SH-SY5Y (cell line): ENCODE measurements at regions not wholly inside any gene's neighbourhood (a gene's known extent, or its start where the extent isn't known, plus 50 kb on each side); places are given as distances from the start of the nearest gene placed in this dataset.

Experiments
- GATA2 ChIP-seq: IDR thresholded peaks from 2 replicates; pipeline ENCODE4 v1.6.1; 2011; ENCODE audit warnings: mild to moderate bottlenecking, low read depth, low read length
- GATA3 ChIP-seq: IDR thresholded peaks from 2 replicates; pipeline ENCODE4 v1.6.1; 2011; ENCODE audit warnings: low read depth, mild to moderate bottlenecking, low read length, moderate library complexity

DNA sequence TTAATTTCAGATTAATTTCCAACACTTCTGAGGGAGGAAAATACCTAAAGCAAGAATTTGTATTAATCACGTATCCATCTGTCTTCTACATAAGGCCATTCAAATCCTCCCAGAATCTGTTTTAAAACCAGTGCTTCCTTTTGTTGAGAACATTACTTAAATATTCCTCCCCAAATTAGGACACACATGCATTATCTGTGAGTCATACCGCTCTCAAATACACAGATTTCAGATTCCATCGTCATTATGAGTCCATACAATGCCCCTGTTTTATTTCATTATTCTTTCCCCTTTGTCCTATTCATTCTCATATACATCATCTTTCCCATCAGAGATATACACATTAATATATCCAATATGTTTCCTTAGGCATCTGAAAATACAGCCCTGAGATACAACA is 57.3 kb upstream of the PRSS12 start:
- no peak for TF ChIP-seq GATA3
- no peak for TF ChIP-seq GATA2

DNA sequence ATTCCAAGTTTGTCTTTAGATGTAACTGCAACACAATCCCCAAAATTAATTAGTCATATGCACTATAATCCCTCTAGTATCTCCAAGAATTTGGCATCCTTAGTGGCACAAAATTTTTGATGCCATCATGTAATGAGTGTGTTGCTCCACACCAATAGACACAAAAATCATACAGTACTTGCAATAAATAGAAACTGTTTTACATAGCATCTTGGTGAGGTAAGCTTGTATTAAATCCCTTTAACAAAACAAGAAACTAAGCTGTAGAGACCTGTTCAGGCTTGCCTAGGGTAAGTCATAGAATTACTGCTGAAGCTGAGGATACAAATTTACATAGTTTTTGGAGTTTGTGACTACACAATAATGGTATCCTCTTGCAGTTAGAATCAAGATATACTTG is 64.5 kb upstream of the PRSS12 start:
- no peak for TF ChIP-seq GATA3

DNA sequence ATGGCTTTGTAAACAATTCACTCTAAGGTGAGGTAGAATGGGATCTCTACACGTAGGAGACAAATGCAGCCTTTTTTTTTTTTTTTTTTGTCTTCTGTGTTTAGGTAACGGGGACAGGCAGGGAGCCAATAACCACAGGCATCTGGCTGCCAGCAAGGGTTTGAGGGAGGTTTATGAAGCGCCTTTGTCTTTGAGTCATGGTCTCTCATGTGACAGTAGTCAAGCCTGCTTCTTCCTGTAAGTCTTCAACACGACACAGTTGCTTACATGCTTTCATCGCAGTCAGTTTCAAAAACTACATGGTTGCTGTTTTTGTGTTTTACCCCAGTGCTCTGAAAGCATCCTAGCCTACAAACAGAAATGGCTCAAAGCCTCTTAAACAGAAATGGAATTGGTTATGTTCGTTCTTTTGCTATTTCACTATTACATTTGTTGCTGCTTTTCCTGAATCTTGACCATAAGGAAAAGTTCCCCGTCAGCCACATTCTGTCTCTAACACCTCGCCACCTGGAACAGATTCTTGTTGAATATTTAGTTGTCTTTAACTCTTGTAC is 127.8 kb upstream of the METTL14 start:
- TF ChIP-seq GATA3 (no peak), GATA2 (no peak)

DNA sequence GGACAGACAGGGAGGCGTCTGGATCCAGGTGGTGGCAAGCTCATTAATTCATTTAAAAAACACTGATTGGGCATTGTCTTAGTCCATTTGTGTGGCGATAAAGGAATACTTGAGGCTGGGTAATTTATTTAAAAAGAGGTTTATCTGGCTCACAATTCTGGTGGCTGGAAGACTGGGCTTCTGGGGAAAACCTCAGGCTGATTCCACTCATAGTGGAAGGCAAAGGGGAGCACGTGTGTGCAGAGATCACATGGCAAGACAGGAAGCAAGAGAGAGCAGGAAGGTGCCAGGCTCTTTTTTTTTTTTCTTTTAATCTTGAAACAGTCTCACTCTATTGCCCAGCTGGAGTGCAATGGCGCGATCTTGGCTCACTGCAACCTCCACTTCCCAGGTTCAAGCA is 100.2 kb upstream of the METTL14 start:
- TF ChIP-seq GATA3 (no peak), GATA2 (no peak)

- no peak for TF ChIP-seq GATA2
- TF ChIP-seq GATA3 = no peak
These were observed 98.8 kb upstream of the METTL14 start for GRCh38 chr4:118586357-118586790.

DNA sequence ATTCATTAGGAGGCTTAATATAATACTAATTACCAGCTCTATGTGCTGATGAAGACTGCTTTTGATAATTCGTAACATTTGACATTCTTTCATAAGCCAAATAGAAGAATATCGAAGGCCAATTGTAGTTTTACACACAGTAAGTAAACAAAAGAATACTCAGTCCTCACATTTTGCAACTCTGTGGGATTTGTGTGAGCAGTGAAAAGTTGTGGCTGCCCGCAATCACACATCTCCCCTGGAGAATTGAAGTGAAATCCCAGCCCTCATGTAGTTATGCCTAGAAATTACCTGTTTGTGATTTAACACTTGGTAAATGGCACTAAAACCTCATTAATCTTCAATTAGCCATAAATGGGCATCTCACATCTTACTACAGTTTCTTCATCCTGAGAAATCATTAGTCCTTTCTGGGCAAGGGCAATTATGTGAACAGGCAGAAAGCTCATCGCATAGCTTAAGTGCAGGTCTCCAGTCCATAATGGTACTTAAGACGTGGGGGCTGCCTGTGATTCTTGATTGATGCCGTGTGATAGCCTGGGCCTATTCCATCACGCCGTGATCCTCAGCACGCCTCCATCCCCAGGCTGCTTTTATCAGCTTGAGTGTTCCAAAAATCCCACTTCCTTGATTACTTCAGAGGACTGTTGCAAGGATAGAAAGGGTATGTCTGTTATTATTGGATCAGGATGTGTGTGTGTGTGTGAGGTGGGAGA is 97.9 kb upstream of the METTL14 start:
- TF ChIP-seq GATA2 (no peak), GATA3 (no peak)

- TF ChIP-seq GATA2 = no peak
- TF ChIP-seq GATA3 = no peak
These were observed 97.2 kb upstream of the METTL14 start for GRCh38 chr4:118587946-118588345.

DNA sequence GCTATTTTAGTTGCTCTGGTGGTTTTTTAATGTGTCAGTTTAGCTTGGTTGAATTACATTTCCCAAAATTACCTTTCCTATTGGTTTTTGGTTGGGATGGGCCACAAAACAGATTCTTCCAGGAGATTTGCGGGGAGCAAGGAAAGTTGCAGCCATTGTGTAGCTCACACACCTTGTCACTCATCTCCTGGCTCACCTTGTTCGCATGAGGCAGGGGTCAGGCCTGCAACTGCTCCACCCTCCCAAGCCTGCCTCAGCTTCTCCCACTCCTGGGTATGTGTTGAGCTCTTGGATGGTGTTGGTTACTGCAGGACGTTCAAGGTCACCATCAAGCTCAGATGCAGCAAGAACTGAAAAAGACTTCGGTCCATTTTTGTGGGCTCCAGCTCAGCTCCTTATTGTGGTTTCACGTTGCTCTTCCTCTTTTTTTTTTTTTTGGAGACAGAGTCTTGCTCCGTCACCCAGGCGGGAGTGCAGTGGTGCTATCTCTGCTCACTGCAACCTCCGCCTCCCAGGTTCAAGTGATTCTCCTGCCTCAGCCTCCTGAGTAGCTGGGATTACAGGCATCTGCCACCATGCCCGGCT is 95.6 kb upstream of the METTL14 start:
- no peak for TF ChIP-seq GATA2

DNA sequence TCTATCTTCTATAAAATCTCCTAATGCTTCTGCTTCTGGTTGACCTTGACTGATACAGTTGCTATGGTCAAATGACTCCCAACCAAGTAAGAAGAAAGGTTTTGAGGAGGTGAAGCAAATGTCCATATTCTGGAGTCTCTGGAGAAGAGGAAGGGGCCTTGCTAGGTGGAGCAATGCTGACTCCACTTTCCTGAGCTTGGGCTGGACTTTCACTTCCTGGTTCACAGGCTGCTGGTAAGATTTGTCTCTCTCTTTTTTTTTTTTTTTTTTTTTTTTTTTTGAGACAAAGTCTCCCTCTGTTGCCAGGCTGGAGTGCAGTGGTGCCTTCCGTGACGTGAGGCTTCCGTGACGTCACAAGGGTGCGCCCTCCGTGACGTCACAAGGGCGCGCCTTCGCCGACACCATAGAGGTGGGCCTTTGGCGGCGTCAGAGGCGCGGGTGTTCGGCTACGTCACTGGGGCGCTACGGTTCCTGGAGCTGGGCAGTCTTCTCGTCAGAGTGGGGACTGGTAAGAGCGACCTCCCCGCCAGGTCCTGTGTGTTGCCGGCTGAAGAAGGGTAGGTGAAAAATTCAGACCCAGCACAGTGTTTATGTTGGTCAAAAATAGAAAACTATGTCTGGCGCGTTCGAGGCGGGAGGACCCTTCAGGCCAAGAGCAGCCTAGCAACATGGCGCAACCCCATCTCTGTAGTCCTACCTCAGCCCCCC is 93.7 kb upstream of the METTL14 start:
- TF ChIP-seq GATA2 = peak; percentile 14; the same call in 1 of the 2 replicates
